H1 (cell line): ENCODE measurements at regions not wholly inside any gene's neighbourhood (a gene's known extent, or its start where the extent isn't known, plus 50 kb on each side); places are given as distances from the start of the nearest gene placed in this dataset.

ENCODE experiments used
- CEBPB ChIP-seq: IDR thresholded peaks from 2 replicates; pipeline ENCODE4 v1.6.1; 2012; ENCODE audit warnings: low read depth, low read length
- EP300 ChIP-seq, 2 experiments: IDR thresholded peaks; 1 replicate in 1 of 2; 2 replicates in 1 of 2; pipeline ENCODE4 v1.6.1; 2011 to 2012; ENCODE audit warnings: low read depth in 2 of 2, low read length in 2 of 2, mild to moderate bottlenecking in 2 of 2, borderline replicate concordance in 1 of 2, inconsistent platforms in 1 of 2, moderate library complexity in 1 of 2
- EZH2 ChIP-seq: fragments of 200-600 bp; sonication (generic); IDR thresholded peaks from 2 replicates; pipeline ENCODE4 v1.7.1; 2012; ENCODE audit warnings: low read depth, mild to moderate bottlenecking, moderate library complexity, low read length, inconsistent platforms; ENCODE audit not compliant: severe bottlenecking
- POLR2A ChIP-seq, 2 experiments: IDR thresholded peaks; 1 replicate in 1 of 2; 2 replicates in 1 of 2; pipeline ENCODE4 v1.6.1; 2011; ENCODE audit warnings: low read depth in 2 of 2, low read length in 2 of 2, mild to moderate bottlenecking in 2 of 2; ENCODE audit errors: control extremely low read depth in 1 of 2
- POLR2AphosphoS5 ChIP-seq: IDR thresholded peaks from 2 replicates; pipeline ENCODE4 v1.6.1; 2011; ENCODE audit warnings: low read depth, low read length
- SIX5 ChIP-seq: IDR thresholded peaks from 2 replicates; pipeline ENCODE4 v1.6.1; 2011; ENCODE audit warnings: mild to moderate bottlenecking, low read depth, low read length
- SUZ12 ChIP-seq: fragments of 200-600 bp; sonication (generic); IDR thresholded peaks from 2 replicates; pipeline ENCODE4 v1.6.1; 2012; ENCODE audit warnings: mild to moderate bottlenecking, inconsistent platforms, low read length, moderate library complexity, mixed read lengths
- TF ChIP-seq, protein P1 (sequence below), 3 experiments: IDR thresholded peaks; 1 replicate in 2 of 3; 2 replicates in 1 of 3; pipeline versions ENCODE4 v1.5.1 to v1.6.1; 2011; ENCODE audit warnings: low read length in 3 of 3, mild to moderate bottlenecking in 3 of 3, inconsistent platforms in 2 of 3, low read depth in 1 of 3, moderate library complexity in 1 of 3; ENCODE audit not compliant: insufficient read depth in 1 of 3; ENCODE audit errors: control extremely low read depth in 1 of 3

DNA sequence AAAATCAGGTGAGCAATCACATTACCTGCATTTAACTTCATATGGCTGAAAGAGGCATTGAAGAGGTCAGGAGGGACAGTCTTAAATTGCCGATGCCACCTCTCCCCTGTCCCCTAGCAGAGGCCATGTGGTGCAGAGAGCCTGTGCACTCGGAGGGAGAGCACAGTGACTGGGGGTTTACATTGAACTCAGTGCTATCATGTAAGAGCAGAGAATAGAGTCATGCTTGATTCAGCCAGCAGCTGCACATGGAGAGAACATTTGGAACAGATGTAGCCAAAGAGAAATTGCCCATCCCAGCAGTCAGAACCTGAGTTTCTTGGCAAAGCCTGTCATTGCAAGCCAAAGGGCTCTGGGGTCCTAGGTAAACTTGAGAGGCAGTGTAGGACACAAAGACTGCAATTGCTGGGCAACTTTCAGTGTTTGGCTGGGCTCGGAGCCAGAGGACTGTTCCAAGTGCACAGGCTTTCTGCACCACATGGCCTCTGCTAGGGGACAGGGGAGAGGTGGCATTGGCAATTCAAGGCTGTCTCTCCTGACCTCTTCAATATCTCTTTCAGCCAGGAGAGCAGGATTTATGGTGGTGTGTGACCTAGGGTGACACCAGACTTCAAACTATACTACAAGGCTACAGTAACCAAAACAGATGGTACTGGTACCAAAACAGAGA is 267.1 kb downstream of the REEP3 start:
- TF ChIP-seq CEBPB (no peak), EZH2 (no peak), SIX5 (no peak), POLR2A (IDR thresholded peaks at IDR 0.05; ENCODE audit: control extremely low read depth in 1 of 2, low read depth in 2 of 2, low read length in 2 of 2) (no peak), EP300 (IDR thresholded peaks at IDR 0.05; ENCODE audit: borderline replicate concordance in 1 of 2, low read depth in 2 of 2, low read length in 2 of 2) (no peak), POLR2AphosphoS5 (no peak), SUZ12 (no peak)
- TF ChIP-seq, protein P1, sequence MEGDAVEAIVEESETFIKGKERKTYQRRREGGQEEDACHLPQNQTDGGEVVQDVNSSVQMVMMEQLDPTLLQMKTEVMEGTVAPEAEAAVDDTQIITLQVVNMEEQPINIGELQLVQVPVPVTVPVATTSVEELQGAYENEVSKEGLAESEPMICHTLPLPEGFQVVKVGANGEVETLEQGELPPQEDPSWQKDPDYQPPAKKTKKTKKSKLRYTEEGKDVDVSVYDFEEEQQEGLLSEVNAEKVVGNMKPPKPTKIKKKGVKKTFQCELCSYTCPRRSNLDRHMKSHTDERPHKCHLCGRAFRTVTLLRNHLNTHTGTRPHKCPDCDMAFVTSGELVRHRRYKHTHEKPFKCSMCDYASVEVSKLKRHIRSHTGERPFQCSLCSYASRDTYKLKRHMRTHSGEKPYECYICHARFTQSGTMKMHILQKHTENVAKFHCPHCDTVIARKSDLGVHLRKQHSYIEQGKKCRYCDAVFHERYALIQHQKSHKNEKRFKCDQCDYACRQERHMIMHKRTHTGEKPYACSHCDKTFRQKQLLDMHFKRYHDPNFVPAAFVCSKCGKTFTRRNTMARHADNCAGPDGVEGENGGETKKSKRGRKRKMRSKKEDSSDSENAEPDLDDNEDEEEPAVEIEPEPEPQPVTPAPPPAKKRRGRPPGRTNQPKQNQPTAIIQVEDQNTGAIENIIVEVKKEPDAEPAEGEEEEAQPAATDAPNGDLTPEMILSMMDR (IDR thresholded peaks at IDR 0.05; ENCODE audit: control extremely low read depth in 1 of 3, insufficient read depth in 1 of 3, low read depth in 1 of 3, low read length in 3 of 3), result no peak
